ENCODE measurements at regions not wholly inside any gene's neighbourhood (a gene's known extent, or its start where the extent isn't known, plus 50 kb on each side); places are given as distances from the start of the nearest gene placed in this dataset.

DNA sequence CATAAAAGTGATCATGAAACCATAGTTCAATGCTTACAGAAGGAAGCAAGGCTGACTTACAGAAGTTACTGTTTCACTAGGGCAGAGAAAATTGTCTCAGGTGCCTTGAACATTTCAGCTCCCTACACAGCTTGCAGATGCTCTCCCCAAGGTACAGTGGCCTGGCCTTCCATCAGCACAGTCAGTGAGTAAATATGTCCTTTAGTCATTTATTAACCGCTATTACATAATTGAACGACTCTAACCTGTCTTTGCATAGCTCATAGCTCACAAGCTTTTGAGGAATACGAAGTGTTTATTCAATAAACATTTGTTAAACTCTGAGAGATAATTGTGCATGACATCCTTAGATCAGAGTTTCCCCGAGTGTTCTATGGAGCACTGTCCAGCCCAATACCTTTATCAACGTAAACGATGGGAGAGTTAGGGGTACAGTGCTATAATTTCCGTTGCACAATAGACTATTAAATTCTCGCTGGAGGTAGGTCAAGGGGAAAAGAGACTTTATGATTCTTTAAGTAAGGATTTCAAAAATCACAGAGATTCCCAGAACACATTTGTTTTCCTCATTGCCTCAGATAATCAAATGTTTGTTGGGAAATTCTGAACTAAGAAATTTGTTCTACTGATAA is 677.8 kb downstream of the TSN start:
- ATAC-seq, result no peak

DNA sequence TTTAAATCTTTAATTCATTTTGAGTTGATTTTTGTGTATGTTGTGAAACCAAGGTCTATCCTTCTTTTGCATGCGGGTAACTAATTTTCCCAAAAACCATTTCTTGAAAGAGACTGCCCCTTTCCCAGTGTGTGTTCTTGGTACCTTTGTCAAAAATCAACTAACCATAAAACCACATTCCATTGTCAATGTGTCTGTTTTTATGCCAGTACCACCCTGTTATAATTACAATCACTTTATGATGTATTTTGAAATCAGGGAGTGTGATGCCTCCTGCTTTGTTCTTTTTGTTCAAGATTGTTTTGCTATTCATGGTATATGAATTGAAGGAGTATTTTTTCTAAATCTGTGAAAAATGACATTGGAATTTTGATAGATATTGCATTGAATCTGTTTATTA is 689.6 kb downstream of the TSN start:
- ATAC-seq, result no peak

DNA sequence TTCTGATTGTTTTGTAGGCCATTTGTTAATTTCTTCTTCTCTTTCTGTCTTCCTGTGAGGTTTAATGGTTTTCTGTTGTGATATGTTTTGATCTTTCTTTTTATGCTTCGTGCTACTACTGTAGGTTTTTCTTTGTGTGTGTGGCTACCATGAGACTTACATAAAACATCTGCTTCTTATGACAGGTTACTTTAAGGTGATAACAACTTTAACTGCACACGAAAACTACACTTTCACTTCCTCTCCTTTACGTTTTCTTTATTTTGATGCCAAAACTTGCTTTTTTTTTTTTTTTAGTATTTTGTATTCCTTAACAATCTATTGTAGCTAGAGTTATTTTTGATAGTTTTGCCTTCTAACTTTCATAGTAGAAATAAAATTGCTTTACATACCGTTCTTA is 691.3 kb downstream of the TSN start:
- ATAC-seq, result no peak

DNA sequence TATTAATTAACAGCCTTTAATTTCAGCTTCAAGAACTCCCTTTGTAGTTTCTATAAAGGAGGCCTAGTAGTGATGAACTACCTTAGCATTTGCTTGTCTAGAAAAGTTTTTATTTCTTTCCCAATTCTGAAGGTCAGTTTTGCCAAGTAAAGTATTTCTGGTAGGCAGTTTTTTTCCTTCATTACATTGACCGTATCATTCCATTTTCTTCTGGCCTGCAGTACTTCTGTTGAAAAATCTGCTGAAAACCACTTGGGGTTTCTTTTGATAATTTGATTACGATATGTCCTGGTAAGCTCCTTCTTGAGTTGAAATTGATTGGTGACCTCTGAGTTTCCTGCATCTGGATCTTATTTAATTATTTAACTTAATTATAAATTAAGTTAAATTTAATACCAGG is 691.8 kb downstream of the TSN start:
- no peak for ATAC-seq

DNA sequence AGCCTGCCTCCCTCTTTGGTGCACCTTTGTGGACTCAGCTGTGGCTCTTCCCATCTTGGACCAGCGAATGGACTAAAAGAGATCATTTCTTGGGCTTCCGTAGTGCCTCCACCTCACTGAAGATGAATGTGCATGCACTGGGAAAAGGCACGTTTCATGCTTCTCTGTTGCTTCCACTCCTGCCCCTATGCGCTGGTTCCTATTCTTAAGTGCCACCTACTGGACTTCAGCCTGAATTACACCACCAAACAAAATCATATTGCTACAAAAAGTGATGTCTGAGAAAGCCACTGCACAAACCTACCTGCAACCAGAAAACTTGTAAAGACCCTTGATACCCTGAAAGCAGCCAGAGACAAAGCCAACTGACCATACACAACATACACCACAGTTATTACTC is 695.6 kb downstream of the TSN start:
- no peak for ATAC-seq

DNA sequence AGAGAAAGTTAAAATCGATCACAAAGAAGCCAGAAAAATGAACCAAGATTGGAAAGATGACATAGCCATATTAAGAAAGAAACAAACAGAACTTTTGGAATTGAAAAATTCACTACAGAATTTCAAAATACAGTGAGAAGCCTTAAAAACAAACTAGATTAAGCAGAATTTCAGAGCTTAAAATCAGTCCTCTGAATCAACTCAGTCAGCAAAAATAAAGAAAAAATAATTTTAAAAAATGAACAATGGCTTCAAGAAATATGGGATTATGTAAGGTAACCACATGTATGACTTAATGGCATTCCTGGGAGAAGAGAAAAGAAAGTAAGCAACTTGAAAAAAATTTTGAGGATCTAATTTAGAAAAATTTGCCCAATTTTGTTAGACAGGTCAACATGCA is 696.2 kb downstream of the TSN start:
- ATAC-seq, result no peak

DNA sequence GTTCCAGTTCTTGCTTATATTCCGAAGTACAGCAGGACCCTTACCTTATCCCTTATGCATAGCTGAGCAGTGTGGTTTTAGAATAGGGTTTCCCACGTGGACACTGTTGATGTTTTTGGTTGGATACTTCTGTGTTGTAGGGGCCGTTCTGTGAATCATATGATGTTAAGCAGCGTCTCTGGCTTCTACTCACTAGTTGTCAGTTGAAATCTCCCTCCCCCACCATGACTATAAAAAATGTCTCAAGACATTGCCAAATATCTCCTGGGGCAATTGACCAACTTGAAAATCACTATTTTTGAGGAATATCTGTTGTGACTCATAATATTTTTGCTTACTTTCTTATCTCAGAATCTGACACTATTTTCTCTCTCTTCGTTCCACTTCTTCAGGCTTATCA is 713.7 kb downstream of the TSN start:
- ATAC-seq, result no peak

DNA sequence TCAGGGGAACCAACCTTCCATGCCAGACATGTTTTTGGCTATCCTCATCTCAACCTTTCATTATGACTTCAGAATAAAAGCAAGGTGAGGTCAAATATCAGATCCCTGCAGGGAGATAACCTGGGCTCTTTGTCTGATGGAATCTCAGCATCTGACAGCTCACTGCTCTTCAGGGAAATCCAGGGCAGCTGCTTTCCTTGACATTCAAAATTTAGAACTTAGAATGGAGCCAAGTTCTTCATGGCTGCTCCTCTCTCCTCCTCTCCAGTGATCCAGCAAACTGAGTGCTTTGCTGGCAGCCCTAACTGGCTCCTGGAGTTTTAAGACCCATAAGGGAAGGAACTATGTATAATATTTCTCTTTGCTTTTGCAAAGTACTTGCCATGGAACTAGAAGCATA is 716.3 kb downstream of the TSN start:
- no peak for ATAC-seq

DNA sequence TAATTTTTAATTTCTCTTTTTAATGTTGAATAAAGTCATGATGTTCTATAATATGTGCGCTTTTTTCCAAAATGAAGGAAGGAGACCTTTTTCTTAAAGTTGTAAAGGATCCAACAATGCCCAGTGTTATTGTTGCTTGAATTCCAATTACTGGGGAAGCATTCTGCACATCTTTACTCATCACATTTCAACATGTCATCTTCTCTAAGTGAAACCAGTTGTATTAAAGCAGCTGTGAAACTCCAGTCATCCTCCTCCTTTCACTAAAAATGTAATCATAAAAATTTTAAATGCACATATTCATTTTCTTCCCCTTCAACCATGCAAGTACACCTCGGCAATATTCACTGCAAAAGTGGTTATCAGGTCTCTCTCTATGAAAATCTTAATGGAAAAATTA is 722.7 kb downstream of the TSN start:
- ATAC-seq, result no peak

DNA sequence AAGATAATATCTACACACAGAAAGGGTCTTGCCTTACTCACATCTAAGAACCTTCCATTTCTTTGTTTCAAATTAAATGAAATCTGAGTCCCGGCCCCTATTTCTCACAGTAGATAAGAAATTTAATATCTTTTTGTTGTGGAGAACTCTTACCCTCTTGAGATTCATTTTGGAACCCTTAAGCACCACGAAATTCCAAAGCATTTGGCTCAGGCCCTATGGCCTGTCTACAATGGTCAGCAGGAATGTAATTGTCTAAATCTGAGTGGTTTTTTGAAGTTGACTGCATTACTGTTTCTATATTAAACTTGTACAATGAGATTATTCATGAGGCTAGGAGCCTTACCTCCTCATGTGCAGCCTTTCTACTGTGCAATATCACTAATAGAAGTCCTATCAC is 723.3 kb downstream of the TSN start:
- ATAC-seq, result no peak

DNA sequence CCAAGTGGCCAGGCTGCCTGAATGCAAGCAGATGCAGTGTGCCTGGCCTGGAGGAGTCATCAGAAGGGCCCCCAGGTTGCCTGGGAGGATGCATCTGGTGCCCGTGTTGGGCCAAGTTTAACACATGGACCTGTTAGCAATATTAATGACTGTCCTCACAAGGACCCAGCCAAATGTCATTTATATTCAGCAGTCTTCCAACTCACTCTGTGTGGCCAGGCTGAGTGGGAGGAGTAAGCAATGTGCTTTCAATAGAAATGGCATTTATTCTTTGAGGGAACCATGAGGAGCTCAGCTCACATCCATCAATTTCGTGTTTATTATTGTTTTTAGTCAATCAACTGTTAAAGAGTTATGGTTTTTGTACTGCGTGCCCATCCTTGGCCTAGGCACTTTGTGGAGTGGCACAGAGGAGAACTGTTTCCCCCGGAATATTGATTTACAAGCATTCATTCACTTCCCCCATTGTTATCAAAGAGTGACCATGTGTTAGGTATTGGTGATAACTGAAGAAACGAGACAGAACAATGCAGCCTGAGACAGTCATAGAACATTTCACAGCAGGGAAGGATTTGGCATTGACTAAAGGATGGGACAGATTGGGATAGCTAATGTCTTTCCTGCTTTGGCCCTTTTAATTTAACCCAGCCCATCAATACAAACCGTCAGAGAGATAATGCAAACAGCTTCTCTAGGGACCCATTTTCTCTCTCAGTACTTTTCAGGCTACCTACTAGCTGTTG is 725.2 kb downstream of the TSN start:
- no peak for ATAC-seq

DNA sequence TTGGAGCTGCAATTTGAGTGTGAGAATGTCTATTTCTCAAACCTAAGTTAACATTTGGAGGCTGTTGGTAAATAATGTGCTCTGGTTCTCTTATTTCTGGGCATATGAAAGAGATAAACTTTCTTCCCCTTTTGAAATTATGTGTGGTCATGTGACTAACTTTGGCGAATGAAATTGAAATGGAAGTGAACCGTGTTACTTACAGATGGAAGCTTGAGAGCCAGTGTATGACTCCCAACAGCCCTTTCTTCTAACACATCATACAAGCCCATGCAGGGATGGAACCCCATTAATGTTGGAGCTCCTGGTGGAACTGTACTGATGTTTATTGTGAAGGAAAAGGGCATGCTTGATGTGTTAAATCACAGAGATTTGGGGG is 725.8 kb downstream of the TSN start:
- ATAC-seq, result no peak

DNA sequence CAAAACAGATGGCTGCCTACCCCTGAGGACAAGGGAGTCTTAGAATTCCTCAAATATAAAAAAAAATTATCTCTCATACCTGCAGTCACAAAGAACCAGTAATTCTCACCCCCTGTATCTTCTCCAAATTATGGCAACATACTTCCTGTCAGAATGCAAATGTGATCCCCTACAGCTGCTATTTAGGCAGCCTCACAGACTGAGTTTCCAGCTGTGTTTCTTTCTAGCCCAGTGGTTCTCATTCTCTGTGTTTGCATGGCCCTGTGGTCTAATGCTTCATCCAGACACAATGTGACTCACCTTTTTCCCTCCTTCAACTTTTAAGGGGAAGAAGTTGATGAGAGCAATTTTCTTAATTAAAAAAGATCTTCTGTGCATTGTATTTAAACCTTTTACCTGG is 726.3 kb downstream of the TSN start:
- no peak for ATAC-seq

DNA sequence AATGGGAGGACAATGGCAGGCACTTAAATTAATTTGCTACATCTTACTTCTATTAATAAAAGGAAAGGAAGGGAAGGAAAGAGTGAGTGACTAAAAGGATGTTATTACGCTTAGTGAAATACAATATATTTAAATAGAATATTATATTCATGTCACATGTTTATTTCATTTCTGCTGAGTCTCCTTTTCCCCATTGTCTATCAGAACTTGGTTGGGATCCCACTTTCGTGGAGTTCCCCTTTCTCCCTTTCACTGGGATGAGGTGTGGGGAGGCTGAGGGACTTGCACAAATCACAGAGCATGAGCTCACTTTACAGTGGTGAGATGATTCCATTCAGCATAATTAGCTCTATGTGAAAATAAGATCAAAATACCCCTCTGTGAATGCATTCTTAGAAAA is 730.6 kb downstream of the TSN start:
- no peak for ATAC-seq

DNA sequence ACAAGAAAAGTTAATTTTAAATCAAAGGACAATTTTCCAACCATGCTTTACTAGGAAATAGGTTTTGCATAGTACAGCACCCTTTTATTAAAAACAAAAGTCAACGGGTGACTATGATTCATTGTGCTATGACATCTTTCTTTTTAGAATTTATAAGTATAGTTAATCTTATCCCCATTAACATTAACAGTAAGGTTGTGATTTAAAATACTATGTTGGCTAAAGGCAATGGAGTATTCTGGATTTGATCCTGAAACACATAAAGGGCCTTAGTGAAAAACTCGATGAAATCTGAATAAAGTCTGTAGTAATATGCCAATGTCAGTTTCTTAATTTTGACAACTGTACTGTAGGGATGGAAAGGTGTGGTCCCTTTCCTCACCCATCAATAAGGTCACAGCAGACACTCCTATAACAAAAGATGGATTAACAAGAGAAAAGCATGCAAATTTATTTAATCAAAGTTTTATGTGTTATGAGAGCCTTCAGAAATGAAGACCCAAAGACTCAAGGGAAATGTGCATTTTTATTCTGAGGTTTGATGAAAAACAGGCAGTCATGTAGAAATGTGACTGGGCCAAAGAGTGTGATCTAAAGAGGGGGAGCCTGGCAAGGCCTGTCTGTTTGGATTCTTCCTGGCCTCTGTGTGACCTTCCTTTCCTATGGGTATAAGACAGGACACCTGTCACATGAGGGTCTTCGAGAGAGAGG is 731.4 kb downstream of the TSN start:
- ATAC-seq, result no peak

DNA sequence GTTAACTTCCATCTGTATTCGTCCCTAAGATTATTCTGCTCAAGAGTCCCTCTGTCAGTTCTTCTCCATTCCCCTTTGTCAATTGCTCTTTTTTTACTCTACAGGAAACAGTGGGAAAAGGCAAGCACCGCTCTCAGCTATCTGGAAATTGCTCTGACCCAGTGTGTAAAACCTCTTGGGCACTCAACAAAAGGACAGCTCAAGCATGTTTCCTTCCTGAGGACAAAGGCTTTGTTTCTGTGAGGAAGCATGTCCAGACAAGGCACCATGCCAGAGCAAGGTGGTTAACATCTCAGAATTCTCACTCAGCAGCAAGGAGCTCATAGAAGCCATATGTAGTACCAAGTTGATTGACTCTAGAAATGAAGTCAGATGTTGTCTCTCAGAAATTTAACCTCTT is 735.6 kb downstream of the TSN start:
- no peak for ATAC-seq

DNA sequence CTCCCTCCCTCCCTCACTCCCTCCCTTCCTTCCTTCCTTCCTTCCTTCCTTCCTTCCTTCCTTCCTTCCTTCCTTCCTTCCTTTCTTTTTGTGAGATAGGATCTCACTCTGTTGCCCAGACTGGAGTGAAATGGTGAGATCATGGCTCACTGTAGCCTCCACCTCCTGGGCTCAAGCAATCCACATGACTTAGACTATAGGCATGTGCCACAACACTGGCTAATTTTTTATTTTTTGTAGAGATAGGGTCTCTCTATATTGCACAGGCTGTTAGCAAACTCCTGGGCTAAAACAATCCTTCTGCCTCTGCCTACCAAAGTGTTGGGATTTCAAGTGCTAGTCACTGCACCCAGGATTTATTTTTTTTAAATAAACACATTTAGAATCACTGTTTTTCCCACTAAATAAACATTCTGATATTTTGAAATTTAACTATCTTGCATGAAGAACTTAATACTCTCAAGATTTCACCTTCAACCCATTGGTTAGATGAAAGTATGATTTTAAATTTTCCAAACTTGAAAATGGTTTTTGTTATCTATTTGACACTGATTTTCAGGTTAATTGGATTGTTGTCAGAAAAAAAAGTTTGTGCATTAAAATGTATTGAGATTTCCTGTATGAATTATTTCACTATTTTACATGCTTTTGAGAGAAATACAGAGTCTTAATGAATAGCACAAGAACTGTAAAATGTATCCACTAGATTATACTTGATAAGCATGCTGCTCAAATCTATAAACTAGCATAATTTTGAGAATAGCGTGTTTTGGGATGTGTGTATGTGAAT is 745.1 kb downstream of the TSN start:
- ATAC-seq, result no peak

DNA sequence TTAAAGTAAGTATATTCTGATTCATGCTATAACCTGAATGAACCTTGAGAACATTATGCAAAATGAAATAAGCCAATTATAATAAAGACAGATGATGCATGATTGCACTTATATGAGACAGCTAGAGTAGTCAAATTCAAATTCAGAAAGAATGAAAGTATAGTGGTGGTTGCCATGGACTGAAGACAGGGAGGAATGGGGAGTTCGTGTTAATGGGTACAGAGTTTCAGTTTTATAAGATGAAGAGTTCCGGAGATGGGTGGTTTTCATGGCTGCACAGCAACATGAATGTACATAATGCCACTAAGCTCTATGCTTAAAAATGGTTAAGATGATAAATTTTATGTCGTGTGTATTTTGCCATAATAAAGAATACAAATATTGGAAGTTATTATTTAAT is 751.2 kb downstream of the TSN start:
- ATAC-seq, result no peak

DNA sequence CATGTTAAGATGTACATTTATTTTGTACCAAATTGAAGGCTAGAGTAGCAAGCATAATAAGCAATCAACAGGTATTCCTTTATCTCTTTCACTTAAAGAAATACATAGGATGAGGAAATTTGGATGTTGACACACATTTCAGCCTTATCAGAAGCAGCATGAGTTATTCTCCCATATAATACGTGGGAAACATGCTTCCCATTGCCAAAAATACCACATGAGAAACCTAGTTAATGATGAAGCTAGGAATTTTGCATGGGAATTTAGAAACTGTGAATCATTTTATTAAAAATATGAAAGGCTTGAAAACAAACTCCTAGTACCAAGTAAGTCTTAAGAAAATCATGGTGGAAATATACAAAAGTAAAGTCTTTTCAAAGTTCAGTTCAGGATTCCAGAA is 751.8 kb downstream of the TSN start:
- ATAC-seq, result no peak

DNA sequence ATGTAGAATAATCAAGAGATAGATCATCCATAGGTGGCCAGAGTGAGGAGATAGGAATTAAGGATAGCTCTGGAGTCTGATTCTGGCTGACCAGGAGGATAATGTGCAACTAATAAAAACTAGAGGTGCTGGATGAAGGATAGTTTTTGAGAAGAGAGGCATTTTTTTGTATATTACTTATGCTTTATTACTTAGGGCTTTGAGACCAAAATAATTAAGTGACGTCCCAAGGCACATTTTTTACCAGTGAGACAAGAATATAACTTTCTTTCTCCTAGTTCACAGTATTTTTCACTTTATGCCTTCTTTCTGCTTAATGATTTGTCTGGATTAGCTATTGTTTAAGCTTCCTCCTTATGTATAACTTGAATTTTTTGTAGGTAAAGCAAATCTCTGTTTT is 756.6 kb downstream of the TSN start:
- no peak for ATAC-seq

DNA sequence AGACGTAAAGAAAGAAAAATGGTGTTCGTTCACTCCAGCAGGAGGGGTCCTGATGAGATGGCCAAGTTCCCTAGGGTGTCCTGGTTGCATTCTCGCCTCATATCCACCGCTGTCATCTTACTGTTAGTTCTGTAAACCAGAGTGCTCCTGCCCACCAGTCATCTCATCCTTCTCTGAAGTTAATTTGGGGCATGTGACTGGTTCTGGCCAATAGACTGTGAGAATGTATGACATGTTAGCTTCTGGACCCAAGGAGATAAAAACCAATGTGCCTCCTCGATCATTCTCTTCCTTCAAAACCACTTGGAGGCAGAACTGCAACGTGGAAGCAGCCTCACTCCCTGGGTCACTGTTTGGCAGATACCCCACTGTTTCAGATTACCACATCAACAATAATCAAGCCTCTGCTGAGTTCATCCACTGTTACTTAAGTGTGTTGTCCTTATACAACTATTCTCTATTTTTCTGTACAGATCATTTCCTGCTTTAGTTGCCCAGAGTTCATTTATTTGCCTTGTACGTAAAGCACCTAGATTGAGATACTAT is 759.1 kb downstream of the TSN start:
- ATAC-seq, result no peak

DNA sequence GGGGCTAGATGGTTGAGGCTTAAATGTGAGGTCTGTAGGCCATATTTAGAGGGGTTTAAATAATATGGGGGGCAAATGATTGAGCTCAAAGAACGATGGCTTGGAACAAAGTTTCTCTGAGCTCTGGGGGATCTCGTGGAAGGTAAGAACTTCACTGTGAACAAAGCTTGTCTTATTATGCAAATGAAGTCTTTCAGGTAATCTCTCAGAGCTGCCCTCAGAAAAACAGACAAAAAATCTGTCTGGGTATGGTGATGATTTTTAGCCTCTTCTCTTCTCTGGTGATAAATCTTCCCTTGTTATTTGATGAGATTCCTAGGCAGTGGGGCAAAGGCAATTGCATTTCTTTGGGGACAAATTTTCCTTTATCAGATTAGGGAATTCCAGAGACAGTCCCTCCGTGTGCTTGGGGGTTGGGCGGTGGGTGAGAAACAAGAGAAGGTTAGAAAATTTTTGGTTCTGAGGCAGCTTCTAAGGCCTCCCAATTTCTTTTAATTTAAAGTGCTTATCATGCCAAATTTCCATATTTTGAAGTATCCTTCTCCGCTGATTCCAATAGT is 760.4 kb downstream of the TSN start:
- ATAC-seq, result no peak

DNA sequence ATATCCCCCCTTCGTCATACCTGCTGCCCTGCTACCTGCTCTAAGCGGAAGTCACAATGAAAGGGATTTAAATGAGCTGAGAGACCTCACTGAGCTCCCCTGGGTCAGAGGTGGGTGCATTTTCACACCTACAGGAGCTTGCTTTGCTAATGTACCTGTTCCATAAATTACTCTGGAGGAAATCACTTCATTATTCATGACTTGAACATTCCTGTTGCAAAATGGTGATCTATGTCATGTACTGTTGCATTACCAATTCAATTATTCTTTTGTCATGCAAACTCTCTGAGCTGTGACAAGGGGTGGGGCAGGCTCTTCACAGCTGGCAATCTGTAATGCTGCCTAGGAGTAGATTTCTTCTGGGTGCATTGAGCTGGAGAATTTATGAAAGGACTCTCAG is 761.3 kb downstream of the TSN start:
- ATAC-seq, result no peak

Data from esophagus mucosa (tissue), 1 donor.